ENCODE measurements at regions not wholly inside any gene's neighbourhood (a gene's known extent, or its start where the extent isn't known, plus 50 kb on each side); places are given as distances from the start of the nearest gene placed in this dataset.

DNA sequence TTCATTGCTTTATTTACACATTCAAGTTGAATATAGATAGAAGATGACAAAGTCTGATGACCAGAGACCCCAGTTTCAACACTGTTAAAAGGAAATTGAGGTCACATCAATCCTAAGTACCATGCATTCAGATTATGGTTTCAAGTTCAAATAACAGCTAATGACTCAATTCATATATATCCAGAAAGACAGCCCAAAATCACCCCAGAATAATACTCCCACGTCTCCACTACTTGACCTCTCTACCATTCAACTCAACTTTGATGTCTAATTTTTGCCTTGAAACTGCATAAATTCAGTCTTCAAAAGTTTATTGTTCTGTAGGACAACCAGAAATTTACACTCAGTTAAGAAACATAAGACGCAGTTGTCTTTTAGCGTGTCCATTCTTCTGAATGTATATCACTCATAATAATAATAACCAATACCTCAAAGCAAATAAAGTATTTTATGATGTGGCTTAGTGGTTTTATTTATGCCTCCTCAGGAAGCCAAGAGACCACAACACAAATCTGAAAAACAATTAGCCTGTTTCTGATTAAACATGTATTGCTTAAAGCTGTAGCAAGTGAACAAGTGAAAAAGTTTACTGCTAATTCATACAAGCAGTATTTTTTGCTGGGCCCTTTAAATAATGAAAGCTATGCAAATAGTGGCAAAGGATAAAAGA is 569.0 kb downstream of the LTN1 start:
- CTCF ChIA-PET (ENCODE audit: low intra/inter-chr PET ratio) = no interaction called here
- in situ Hi-C loops (cut with MboI) = no loop called here
- TF ChIP-seq DACH1 (IDR thresholded peaks at IDR 0.05; ENCODE audit: partially characterized antibody) (no peak), ZC3H4 (CRISPR knock-in tag; IDR thresholded peaks at IDR 0.05; ENCODE audit: borderline replicate concordance) (no peak), ZNF408 (CRISPR knock-in tag; IDR thresholded peaks at IDR 0.05; ENCODE audit: low read depth) (no peak), NBN (IDR thresholded peaks at IDR 0.05; ENCODE audit: low read depth) (no peak), ZKSCAN8 (CRISPR knock-in tag; IDR thresholded peaks at IDR 0.05) (no peak), SP1 (CRISPR knock-in tag; IDR thresholded peaks at IDR 0.05) (no peak), POLR2B (IDR thresholded peaks at IDR 0.05; ENCODE audit: low read depth, partially characterized antibody) (no peak), MCM2 (IDR thresholded peaks at IDR 0.05; ENCODE audit: low read depth) (no peak)
- TF ChIP-seq, protein P1, sequence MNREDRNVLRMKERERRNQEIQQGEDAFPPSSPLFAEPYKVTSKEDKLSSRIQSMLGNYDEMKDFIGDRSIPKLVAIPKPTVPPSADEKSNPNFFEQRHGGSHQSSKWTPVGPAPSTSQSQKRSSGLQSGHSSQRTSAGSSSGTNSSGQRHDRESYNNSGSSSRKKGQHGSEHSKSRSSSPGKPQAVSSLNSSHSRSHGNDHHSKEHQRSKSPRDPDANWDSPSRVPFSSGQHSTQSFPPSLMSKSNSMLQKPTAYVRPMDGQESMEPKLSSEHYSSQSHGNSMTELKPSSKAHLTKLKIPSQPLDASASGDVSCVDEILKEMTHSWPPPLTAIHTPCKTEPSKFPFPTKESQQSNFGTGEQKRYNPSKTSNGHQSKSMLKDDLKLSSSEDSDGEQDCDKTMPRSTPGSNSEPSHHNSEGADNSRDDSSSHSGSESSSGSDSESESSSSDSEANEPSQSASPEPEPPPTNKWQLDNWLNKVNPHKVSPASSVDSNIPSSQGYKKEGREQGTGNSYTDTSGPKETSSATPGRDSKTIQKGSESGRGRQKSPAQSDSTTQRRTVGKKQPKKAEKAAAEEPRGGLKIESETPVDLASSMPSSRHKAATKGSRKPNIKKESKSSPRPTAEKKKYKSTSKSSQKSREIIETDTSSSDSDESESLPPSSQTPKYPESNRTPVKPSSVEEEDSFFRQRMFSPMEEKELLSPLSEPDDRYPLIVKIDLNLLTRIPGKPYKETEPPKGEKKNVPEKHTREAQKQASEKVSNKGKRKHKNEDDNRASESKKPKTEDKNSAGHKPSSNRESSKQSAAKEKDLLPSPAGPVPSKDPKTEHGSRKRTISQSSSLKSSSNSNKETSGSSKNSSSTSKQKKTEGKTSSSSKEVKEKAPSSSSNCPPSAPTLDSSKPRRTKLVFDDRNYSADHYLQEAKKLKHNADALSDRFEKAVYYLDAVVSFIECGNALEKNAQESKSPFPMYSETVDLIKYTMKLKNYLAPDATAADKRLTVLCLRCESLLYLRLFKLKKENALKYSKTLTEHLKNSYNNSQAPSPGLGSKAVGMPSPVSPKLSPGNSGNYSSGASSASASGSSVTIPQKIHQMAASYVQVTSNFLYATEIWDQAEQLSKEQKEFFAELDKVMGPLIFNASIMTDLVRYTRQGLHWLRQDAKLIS (CRISPR knock-in tag; IDR thresholded peaks at IDR 0.05) = no peak
- TF ChIP-seq, protein P2, sequence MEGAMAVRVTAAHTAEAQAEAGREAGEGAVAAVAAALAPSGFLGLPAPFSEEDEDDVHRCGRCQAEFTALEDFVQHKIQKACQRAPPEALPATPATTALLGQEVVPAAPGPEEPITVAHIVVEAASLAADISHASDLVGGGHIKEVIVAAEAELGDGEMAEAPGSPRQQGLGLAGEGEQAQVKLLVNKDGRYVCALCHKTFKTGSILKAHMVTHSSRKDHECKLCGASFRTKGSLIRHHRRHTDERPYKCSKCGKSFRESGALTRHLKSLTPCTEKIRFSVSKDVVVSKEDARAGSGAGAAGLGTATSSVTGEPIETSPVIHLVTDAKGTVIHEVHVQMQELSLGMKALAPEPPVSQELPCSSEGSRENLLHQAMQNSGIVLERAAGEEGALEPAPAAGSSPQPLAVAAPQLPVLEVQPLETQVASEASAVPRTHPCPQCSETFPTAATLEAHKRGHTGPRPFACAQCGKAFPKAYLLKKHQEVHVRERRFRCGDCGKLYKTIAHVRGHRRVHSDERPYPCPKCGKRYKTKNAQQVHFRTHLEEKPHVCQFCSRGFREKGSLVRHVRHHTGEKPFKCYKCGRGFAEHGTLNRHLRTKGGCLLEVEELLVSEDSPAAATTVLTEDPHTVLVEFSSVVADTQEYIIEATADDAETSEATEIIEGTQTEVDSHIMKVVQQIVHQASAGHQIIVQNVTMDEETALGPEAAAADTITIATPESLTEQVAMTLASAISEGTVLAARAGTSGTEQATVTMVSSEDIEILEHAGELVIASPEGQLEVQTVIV (CRISPR knock-in tag; IDR thresholded peaks at IDR 0.05; ENCODE audit: borderline replicate concordance) = no peak

More for the DNA sequence above, 569.0 kb downstream of the LTN1 start:
- no peak overlapping the region for H3K27ac ChIP-seq (ENCODE audit: extremely low read depth, low read depth, low read length)
- ATAC-seq (no peak), DNase-seq (ENCODE audit: extremely low read depth in 1 of 4, low spot score in 3 of 4) (no peak), FAIRE-seq (no peak)
- no peaks in the 10 kb centered on the region for H3K9me3 ChIP-seq (replicated peaks; ENCODE audit: control insufficient read depth, insufficient read depth, low read depth, low read length)
- H3K4me2 ChIP-seq (ENCODE audit: insufficient read depth, low read length) = no peak overlapping the region
- BruUV-seq (replicated peaks) = no TSS peak
- H2AFZ ChIP-seq (ENCODE audit: low read depth, low read length) = no peak overlapping the region
- POLR2A ChIA-PET = interaction anchor here (0.8 kb wide), 1 partner anchor 21 kb away, joined by 3 read pairs; no protein-coding TSS in a partner anchor
- WGBS (ENCODE audit: insufficient coverage, low coverage, missing lambda C conversion rate) = 0% methylated on average over 3 of the region's 3 CpGs
- H3K27me3 ChIP-seq (ENCODE audit: control insufficient read depth in 2 of 2, insufficient read depth in 2 of 2, low read length in 2 of 2) = no peaks in the 10 kb centered on the region
- no peaks in the 10 kb centered on the region for H4K20me1 ChIP-seq (replicated peaks; ENCODE audit: control insufficient read depth, insufficient read depth, low read length)
- H3K9me1 ChIP-seq (ENCODE audit: control insufficient read depth, insufficient read depth, low read length) = no peaks in the 10 kb centered on the region
- no peak overlapping the region for H3K4me3 ChIP-seq
- no peaks in the 10 kb centered on the region for H3K79me2 ChIP-seq (ENCODE audit: control insufficient read depth, insufficient read depth, low read length)
- intact Hi-C loops (cut with micrococcal nuclease) = no loop called here
- H3K4me1 ChIP-seq (replicated peaks in 1 of 2; ENCODE audit: control insufficient read depth in 2 of 2, insufficient read depth in 2 of 2, low read length in 2 of 2) = no peaks in the 10 kb centered on the region
- no peak overlapping the region for H3K9ac ChIP-seq (ENCODE audit: insufficient read depth in 1 of 2, low read depth in 2 of 2, low read length in 2 of 2)
- no peaks in the 10 kb centered on the region for H3K36me3 ChIP-seq (ENCODE audit: control insufficient read depth, insufficient read depth, low read length)
